Smooth muscle cell (in vitro differentiated cells): ENCODE measurements at regions not wholly inside any gene's neighbourhood (a gene's known extent, or its start where the extent isn't known, plus 50 kb on each side); places are given as distances from the start of the nearest gene placed in this dataset.
A peak's percentile ranks its signal among the peaks of the same experiment; 100 is the strongest.

Experiments
- DNase-seq: peaks from one replicate; lab custom pipeline; 2025; ENCODE audit not compliant: unreplicated experiment; lab: John Stamatoyannopoulos, UW
- H2AFZ ChIP-seq: fragments of 200-600 bp; sonication (generic); 2 replicates; pipeline ENCODE4 v1.6.0; 2016; ENCODE audit warnings: antibody characterized with exemption, low read depth, mild to moderate bottlenecking
- H3F3A ChIP-seq: fragments of 200-600 bp; sonication (generic); 2 replicates; pipeline ENCODE4 v1.6.0; 2017; ENCODE audit warnings: antibody characterized with exemption, low read depth
- H3K27ac ChIP-seq: fragments of 200-600 bp; sonication (generic); 2 replicates; pipeline ENCODE4 v1.5.1; 2016; ENCODE audit warnings: low read depth, mild to moderate bottlenecking
- H3K27me3 ChIP-seq: fragments of 200-600 bp; sonication (generic); 2 replicates; pipeline ENCODE4 v1.6.1; 2016; ENCODE audit warnings: low read depth, mild to moderate bottlenecking
- H3K36me3 ChIP-seq: fragments of 200-600 bp; sonication (generic); 2 replicates; pipeline ENCODE4 v1.5.1; 2016; ENCODE audit warnings: low read depth
- H3K4me1 ChIP-seq: fragments of 200-600 bp; sonication (generic); 2 replicates; pipeline ENCODE4 v1.5.1; 2016; ENCODE audit warnings: low read depth
- H3K4me2 ChIP-seq: fragments of 200-600 bp; sonication (generic); 2 replicates; pipeline ENCODE4 v1.6.0; 2016; ENCODE audit warnings: mild to moderate bottlenecking
- H3K4me3 ChIP-seq: fragments of 200-600 bp; sonication (generic); 2 replicates; pipeline ENCODE4 v1.5.1; 2016; ENCODE audit warnings: mild to moderate bottlenecking
- H3K79me2 ChIP-seq: fragments of 200-600 bp; sonication (generic); 2 replicates; pipeline ENCODE4 v1.6.0; 2016; ENCODE audit warnings: low read depth, mild to moderate bottlenecking
- H3K9ac ChIP-seq: fragments of 200-600 bp; sonication (generic); 2 replicates; pipeline ENCODE4 v1.6.0; 2016; ENCODE audit warnings: low read depth
- H3K9me3 ChIP-seq: fragments of 200-600 bp; sonication (generic); replicated peaks from 2 replicates; pipeline ENCODE4 v1.5.1; 2016; ENCODE audit warnings: low read depth
- H4K20me1 ChIP-seq: fragments of 200-600 bp; sonication (generic); 2 replicates; pipeline ENCODE4 v1.6.0; 2016; ENCODE audit warnings: low read depth
- WGBS: methylation state at CpG from one replicate; pipeline ENCODE4 v1.1.7; 2016; ENCODE audit warnings: low lambda C conversion rate; 5-methylcytosine and 5-hydroxymethylcytosine counted together
- TF ChIP-seq, protein P1 (sequence below): fragments of 200-600 bp; sonication (generic); IDR thresholded peaks from 2 replicates; pipeline ENCODE4 v1.5.1; 2017; ENCODE audit warnings: borderline replicate concordance, mild to moderate bottlenecking, antibody characterized with exemption; ENCODE audit not compliant: insufficient read depth, poor library complexity, severe bottlenecking

DNA sequence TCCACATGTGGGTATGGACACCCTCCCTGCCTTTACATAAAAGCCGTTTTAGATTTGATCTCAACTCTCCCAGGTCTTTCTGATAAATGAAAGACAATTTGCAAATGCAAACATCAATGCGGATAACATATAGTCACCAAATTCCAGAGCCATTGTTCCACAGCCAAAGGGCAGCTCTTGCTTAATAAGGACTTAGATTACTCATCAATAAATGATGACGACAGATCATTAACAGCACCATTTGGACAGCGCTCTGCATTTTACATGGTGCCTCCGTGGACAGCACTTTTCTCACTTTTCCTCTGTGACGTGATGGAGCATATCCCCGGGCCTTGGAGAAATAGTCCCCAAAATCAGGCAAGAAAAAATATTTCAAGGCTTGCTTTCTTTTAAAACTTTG is 370.3 kb upstream of the CELF2 start:
- TF ChIP-seq, protein P1, sequence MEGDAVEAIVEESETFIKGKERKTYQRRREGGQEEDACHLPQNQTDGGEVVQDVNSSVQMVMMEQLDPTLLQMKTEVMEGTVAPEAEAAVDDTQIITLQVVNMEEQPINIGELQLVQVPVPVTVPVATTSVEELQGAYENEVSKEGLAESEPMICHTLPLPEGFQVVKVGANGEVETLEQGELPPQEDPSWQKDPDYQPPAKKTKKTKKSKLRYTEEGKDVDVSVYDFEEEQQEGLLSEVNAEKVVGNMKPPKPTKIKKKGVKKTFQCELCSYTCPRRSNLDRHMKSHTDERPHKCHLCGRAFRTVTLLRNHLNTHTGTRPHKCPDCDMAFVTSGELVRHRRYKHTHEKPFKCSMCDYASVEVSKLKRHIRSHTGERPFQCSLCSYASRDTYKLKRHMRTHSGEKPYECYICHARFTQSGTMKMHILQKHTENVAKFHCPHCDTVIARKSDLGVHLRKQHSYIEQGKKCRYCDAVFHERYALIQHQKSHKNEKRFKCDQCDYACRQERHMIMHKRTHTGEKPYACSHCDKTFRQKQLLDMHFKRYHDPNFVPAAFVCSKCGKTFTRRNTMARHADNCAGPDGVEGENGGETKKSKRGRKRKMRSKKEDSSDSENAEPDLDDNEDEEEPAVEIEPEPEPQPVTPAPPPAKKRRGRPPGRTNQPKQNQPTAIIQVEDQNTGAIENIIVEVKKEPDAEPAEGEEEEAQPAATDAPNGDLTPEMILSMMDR: no peak
- Histone ChIP-seq H3K4me2 (no peak overlapping the region), H3F3A (no peaks in the 10 kb centered on the region), H3K9ac (no peak overlapping the region), H3K79me2 (no peaks in the 10 kb centered on the region), H3K9me3 (no peaks in the 10 kb centered on the region), H3K36me3 (no peaks in the 10 kb centered on the region), H3K4me1 (peaks cover 8% of the 10 kb centered on the region), H2AFZ (no peak overlapping the region), H4K20me1 (no peaks in the 10 kb centered on the region), H3K27ac (no peak overlapping the region), H3K27me3 (no peaks in the 10 kb centered on the region), H3K4me3 (no peak overlapping the region)
- WGBS: 74% methylated on average over 7 of the region's 7 CpGs
- DNase-seq: no peak

DNA sequence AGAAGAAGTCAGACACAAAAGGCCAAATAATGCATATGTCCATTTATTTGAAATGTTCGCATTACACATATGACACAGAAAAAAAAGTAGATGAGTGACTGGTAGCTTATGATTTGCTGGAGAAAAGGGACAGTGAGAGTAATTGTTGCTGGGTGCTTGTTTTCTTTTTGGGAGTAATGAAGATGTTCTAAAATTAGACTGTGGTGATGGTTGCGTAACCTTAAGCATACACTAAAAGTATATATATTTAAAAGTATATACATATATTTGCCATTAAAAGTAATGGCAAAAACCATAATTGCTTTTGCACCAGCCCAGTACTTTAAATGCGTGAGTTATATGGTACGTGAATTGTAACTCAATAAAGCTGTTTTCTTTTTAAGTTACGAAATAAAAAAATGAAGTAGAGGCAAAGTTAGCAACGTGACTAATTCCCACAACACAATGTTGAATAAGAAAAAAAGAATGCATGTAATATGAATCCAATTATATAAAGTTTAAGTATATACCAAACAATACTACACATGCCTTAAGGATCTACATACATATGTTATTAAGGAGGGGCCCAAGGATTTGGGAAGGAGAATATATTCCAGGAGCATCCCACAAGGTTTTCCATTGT is 360.4 kb upstream of the CELF2 start:
- no peak overlapping the region for H3K4me2 ChIP-seq
- H3K27ac ChIP-seq: no peak overlapping the region
- no peaks in the 10 kb centered on the region for H3K36me3 ChIP-seq
- TF ChIP-seq, protein P1: no peak
- no peak overlapping the region for H3K4me3 ChIP-seq
- H3K9me3 ChIP-seq: no peaks in the 10 kb centered on the region
- H3K9ac ChIP-seq: no peak overlapping the region
- 94% methylated on average over 6 of the region's 6 CpGs for WGBS
- peaks cover 9% of the 10 kb centered on the region for H3F3A ChIP-seq
- no peak for DNase-seq
- no peaks in the 10 kb centered on the region for H3K79me2 ChIP-seq
- H3K4me1 ChIP-seq: no peaks in the 10 kb centered on the region
- no peaks in the 10 kb centered on the region for H4K20me1 ChIP-seq
- no peak overlapping the region for H2AFZ ChIP-seq
- H3K27me3 ChIP-seq: no peaks in the 10 kb centered on the region

DNA sequence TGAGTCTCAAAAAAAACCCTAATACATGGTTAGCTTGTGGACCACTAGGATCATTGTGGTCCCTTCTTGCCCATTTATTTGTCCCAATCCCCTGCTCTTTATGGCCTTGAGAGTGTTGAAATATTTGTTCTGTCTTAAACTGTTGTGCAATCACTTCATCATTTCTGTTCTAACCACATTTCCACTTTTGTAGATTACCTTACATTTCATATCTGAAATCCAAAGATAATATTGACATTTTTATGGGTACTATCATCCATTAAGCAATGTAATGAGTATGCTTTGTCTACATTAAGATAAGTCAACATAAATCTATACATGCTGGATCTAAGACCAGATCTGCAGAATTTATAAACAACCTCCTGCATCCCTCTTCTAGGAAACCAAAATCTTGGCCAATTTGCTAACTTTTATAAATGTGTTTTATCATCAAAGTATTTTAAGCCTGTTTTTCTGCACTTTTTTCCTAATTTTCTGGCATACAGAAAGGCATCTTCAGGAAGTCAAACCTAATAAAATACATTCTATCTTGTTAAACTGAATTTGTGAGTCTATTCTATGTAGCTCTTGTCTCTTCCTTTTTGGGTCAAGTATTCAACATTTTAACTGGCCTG is 359.4 kb upstream of the CELF2 start:
- Histone ChIP-seq H3K9me3 (no peaks in the 10 kb centered on the region), H3K36me3 (no peaks in the 10 kb centered on the region), H3K79me2 (no peaks in the 10 kb centered on the region), H3K4me3 (no peak overlapping the region), H2AFZ (no peak overlapping the region), H3F3A (peaks cover 9% of the 10 kb centered on the region), H3K27me3 (no peaks in the 10 kb centered on the region), H3K27ac (peak overlapping the region; percentile 20), H4K20me1 (no peaks in the 10 kb centered on the region), H3K4me2 (peak overlapping the region; percentile 10), H3K9ac (no peak overlapping the region), H3K4me1 (no peaks in the 10 kb centered on the region)
- DNase-seq: no peak
- TF ChIP-seq, protein P1: no peak

DNA sequence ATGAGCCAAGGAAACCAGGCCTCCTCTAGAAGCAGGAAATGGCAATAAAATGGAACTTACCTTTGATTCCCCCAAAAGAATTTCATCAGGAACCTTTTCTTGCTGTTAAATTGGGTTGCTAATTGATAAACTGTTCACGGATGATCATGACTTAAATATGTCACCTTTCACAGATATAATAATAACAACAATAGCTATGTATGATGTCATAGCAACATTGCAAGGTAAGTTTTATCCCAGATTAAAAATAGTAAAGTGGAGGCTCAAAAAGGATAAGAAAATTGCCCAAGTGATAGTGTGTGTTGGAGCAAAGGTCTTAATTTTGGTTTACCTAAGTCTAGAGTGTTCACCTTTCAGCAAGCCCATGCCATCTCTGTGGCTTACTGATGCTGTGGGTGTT is 357.6 kb upstream of the CELF2 start:
- DNase-seq: no peak
- Histone ChIP-seq H3F3A (peaks cover 12% of the 10 kb centered on the region), H3K27ac (no peak overlapping the region), H3K4me3 (no peak overlapping the region), H4K20me1 (no peaks in the 10 kb centered on the region), H3K4me2 (no peak overlapping the region), H3K36me3 (no peaks in the 10 kb centered on the region), H3K27me3 (no peaks in the 10 kb centered on the region), H3K79me2 (no peaks in the 10 kb centered on the region), H2AFZ (no peak overlapping the region), H3K9me3 (no peaks in the 10 kb centered on the region), H3K9ac (no peak overlapping the region), H3K4me1 (no peaks in the 10 kb centered on the region)
- TF ChIP-seq, protein P1: no peak
- WGBS: 100% methylated on average over 1 of the region's 1 CpG
